Fibroblast of the aortic adventitia (primary cell): ENCODE measurements at regions not wholly inside any gene's neighbourhood (a gene's known extent, or its start where the extent isn't known, plus 50 kb on each side); places are given as distances from the start of the nearest gene placed in this dataset.

ENCODE experiments used
- DNase-seq: peaks from one replicate; pipeline ENCODE4 v3.0.0-alpha.2; 2010; ENCODE audit warnings: low read depth
- H3K4me3 ChIP-seq: 2 replicates; pipeline ENCODE4 v1.5.1; 2011; ENCODE audit warnings: low read depth, mild to moderate bottlenecking, control low read depth, low read length, moderate library complexity
- CTCF ChIP-seq: IDR thresholded peaks from 2 replicates; pipeline ENCODE4 v1.5.1; 2011; ENCODE audit warnings: mild to moderate bottlenecking, low read length, control low read depth, inconsistent platforms; ENCODE audit not compliant: insufficient read depth

GRCh38 chr6:12230523-12230922, 59.6 kb upstream of the EDN1 start:
- TF ChIP-seq CTCF = no peak
- DNase-seq = no peak

GRCh38 chr6:12232339-12232738, 57.8 kb upstream of the EDN1 start:
- no peak for TF ChIP-seq CTCF
- H3K4me3 ChIP-seq = no peak overlapping the region
- DNase-seq = no peak

More at GRCh38 chr6:12230523-12230922, 59.6 kb upstream of the EDN1 start:
- H3K4me3 ChIP-seq = no peak overlapping the region

GRCh38 chr6:12232821-12233220, 57.3 kb upstream of the EDN1 start:
- no peak for TF ChIP-seq CTCF
- no peak for DNase-seq
- no peak overlapping the region for H3K4me3 ChIP-seq

- no peak overlapping the region for H3K4me3 ChIP-seq
- TF ChIP-seq CTCF = peak; percentile 83
- DNase-seq = peak; percentile 88
Measured at GRCh38 chr6:12233693-12234571, 56.2 kb upstream of the EDN1 start.

GRCh38 chr6:12235341-12235740, 54.8 kb upstream of the EDN1 start:
- no peak for TF ChIP-seq CTCF
- no peak overlapping the region for H3K4me3 ChIP-seq
- DNase-seq = no peak

- no peak for TF ChIP-seq CTCF
- H3K4me3 ChIP-seq = no peak overlapping the region
- no peak for DNase-seq
Measured at GRCh38 chr6:12238219-12238618, 51.9 kb upstream of the EDN1 start.
